RPMI8226 (cell line): ENCODE measurements at regions not wholly inside any gene's neighbourhood (a gene's known extent, or its start where the extent isn't known, plus 50 kb on each side); places are given as distances from the start of the nearest gene placed in this dataset.

Source experiments
- DNase-seq: peaks from one replicate; pipeline ENCODE4 v3.0.0-alpha.2; 2015

GRCh38 chr3:63047068-63047467, 171.9 kb upstream of the CADPS start:
- DNase-seq: no peak

GRCh38 chr3:63048367-63049326, 173.4 kb upstream of the CADPS start:
- no peak for DNase-seq

- no peak for DNase-seq
These were observed 175.4 kb upstream of the CADPS start for GRCh38 chr3:63050548-63051177.

- DNase-seq: no peak
These were observed 176.7 kb upstream of the CADPS start for GRCh38 chr3:63051920-63052319.

- no peak for DNase-seq
These were observed 181.7 kb upstream of the CADPS start for GRCh38 chr3:63056932-63057331.

- DNase-seq: no peak
These were observed 185.2 kb upstream of the CADPS start for GRCh38 chr3:63060412-63060811.

GRCh38 chr3:63061449-63061848, 186.2 kb upstream of the CADPS start:
- DNase-seq: no peak

GRCh38 chr3:63064209-63064755, 189.1 kb upstream of the CADPS start:
- no peak for DNase-seq

- DNase-seq: peak; percentile 59
These were observed 192.9 kb upstream of the CADPS start for GRCh38 chr3:63067999-63068645.

- DNase-seq: no peak
These were observed 194.7 kb upstream of the CADPS start for GRCh38 chr3:63069806-63070475.

- DNase-seq: no peak
These were observed 195.2 kb upstream of the CADPS start for GRCh38 chr3:63070476-63070810.

- no peak for DNase-seq
These were observed 201.1 kb upstream of the CADPS start for GRCh38 chr3:63076357-63076756.

- no peak for DNase-seq
These were observed 191.9 kb upstream of the SYNPR start for GRCh38 chr3:63086190-63086589.

GRCh38 chr3:63089007-63089750, 188.9 kb upstream of the SYNPR start:
- DNase-seq: no peak

GRCh38 chr3:63089751-63090132, 188.4 kb upstream of the SYNPR start:
- no peak for DNase-seq

- no peak for DNase-seq
These were observed 187.5 kb upstream of the SYNPR start for GRCh38 chr3:63090656-63091055.

- no peak for DNase-seq
These were observed 185.6 kb upstream of the SYNPR start for GRCh38 chr3:63092515-63092914.

- DNase-seq: no peak
These were observed 183.3 kb upstream of the SYNPR start for GRCh38 chr3:63094642-63095408.

GRCh38 chr3:63096248-63097058, 181.7 kb upstream of the SYNPR start:
- DNase-seq: no peak

- no peak for DNase-seq
These were observed 180.7 kb upstream of the SYNPR start for GRCh38 chr3:63097396-63097795.

GRCh38 chr3:63116922-63117321, 161.2 kb upstream of the SYNPR start:
- no peak for DNase-seq
